Left lobe of liver (tissue), 2 donors: ENCODE measurements at regions not wholly inside any gene's neighbourhood (a gene's known extent, or its start where the extent isn't known, plus 50 kb on each side); places are given as distances from the start of the nearest gene placed in this dataset.
A peak's percentile ranks its signal among the peaks of the same experiment; 100 is the strongest.

Experiments used
- ATAC-seq: fragments of 200-7000 bp; cut with Tn5 transposase; one replicate; pipeline ENCODE4 v1.9.1; 2020; ENCODE audit warnings: mild to moderate bottlenecking, moderate library complexity
- DNase-seq: peaks from one replicate; pipeline ENCODE4 v3.0.0-alpha.2; 2020; ENCODE audit warnings: low spot score
- donor health status: DM: no; HTN: no; CAD: no; lungs with moderate emphysema.
- donor health status: DM: no; HTN: yes; CAD: no.

- peak; percentile 24 for DNase-seq
These were observed 55.8 kb upstream of the THY1 start for GRCh38 chr11:119478711-119479285.

GRCh38 chr11:119476666-119477331, 53.8 kb upstream of the THY1 start:
- ATAC-seq, result no peak

More at GRCh38 chr11:119478711-119479285, 55.8 kb upstream of the THY1 start:
- ATAC-seq, result no peak

GRCh38 chr11:119476038-119476437, 53.1 kb upstream of the THY1 start:
- no peak for DNase-seq
- no peak for ATAC-seq

More at GRCh38 chr11:119476666-119477331, 53.8 kb upstream of the THY1 start:
- no peak for DNase-seq

- peak; percentile 88 for ATAC-seq
- peak; percentile 66 for DNase-seq
These were observed 52.0 kb upstream of the THY1 start for GRCh38 chr11:119474682-119475596.

- no peak for ATAC-seq
- DNase-seq, result no peak
These were observed 51.1 kb upstream of the THY1 start for GRCh38 chr11:119473901-119474681.

- DNase-seq (no peak), ATAC-seq (no peak)
These were observed 50.3 kb upstream of the THY1 start for GRCh38 chr11:119473226-119473625.

- ATAC-seq (no peak), DNase-seq (peak; percentile 40)
These were observed 49.9 kb upstream of the THY1 start for GRCh38 chr11:119472856-119473222.
